ENCODE measurements at regions not wholly inside any gene's neighbourhood (a gene's known extent, or its start where the extent isn't known, plus 50 kb on each side); places are given as distances from the start of the nearest gene placed in this dataset.
A peak's percentile ranks its signal among the peaks of the same experiment; 100 is the strongest.

DNA sequence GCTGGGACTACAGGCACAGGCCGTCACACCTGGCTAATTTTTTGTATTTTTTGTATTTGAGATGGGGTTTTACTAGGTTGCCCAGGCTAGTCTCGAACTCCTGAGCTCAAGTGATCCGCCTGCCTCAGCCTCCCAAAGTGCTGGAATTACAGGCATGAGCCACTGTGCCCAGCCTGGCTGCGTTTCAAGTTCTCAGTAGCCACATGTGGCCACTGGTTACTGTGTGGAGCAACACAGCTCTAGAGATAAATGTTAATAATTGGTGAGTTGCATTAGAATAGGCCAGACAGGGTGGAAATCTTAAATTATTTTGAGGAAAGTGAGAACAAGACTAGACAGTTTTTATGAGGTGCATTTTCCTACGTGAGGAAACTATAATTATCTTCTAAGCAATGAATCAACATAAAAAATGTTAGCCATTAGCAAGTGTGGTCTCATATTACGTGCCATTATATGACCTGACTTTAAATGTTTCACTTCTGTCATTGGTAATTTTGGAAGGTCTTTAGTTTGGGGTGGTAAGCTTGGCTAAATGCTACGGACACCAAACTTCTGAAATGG lies 129.6 kb downstream of the PLEKHG1 start:
- peaks cover 9% of the 10 kb centered on the region for H3K4me1 ChIP-seq (ENCODE audit: control insufficient read depth, insufficient read depth, low read length)
- peak overlapping the region; percentile 51; the same call in 1 of the 2 replicates for H3K27ac ChIP-seq (ENCODE audit: extremely low read depth, low read depth, low read length)
- CTCF ChIA-PET: interaction anchor here (0.6 to 1.0 kb wide), 4 partner anchors 9 to 641 kb away, joined by 3 to 4 read pairs (median 3); no protein-coding TSS in a partner anchor
- H3K9me3 ChIP-seq (ENCODE audit: control insufficient read depth, insufficient read depth, low read depth, low read length): no peaks in the 10 kb centered on the region
- peaks cover 0 to 9% of the 10 kb centered on the region in 2 experiments; a peak in 2 of 3 replicates for H3K36me3 ChIP-seq (ENCODE audit: control insufficient read depth in 2 of 2, insufficient read depth in 1 of 2, low read length in 2 of 2)
- H3K4me3 ChIP-seq (ENCODE audit: low read depth, low read length): no peak overlapping the region
- POLR2A ChIA-PET: interaction anchor here (0.6 to 0.7 kb wide), 2 partner anchors 130 to 985 kb away, joined by 3 read pairs; no protein-coding TSS in a partner anchor
- no peak for TF ChIP-seq ZNF664 (tag by site-specific recombination; IDR thresholded peaks at IDR 0.05)
- TF ChIP-seq SALL2 (tag by site-specific recombination; IDR thresholded peaks at IDR 0.05; ENCODE audit: borderline replicate concordance): no peak
- TF ChIP-seq, protein P1, sequence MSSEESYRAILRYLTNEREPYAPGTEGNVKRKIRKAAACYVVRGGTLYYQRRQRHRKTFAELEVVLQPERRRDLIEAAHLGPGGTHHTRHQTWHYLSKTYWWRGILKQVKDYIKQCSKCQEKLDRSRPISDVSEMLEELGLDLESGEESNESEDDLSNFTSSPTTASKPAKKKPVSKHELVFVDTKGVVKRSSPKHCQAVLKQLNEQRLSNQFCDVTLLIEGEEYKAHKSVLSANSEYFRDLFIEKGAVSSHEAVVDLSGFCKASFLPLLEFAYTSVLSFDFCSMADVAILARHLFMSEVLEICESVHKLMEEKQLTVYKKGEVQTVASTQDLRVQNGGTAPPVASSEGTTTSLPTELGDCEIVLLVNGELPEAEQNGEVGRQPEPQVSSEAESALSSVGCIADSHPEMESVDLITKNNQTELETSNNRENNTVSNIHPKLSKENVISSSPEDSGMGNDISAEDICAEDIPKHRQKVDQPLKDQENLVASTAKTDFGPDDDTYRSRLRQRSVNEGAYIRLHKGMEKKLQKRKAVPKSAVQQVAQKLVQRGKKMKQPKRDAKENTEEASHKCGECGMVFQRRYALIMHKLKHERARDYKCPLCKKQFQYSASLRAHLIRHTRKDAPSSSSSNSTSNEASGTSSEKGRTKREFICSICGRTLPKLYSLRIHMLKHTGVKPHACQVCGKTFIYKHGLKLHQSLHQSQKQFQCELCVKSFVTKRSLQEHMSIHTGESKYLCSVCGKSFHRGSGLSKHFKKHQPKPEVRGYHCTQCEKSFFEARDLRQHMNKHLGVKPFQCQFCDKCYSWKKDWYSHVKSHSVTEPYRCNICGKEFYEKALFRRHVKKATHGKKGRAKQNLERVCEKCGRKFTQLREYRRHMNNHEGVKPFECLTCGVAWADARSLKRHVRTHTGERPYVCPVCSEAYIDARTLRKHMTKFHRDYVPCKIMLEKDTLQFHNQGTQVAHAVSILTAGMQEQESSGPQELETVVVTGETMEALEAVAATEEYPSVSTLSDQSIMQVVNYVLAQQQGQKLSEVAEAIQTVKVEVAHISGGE (tag by site-specific recombination; conservative IDR thresholded peaks at IDR 0.05; ENCODE audit: low read depth): no peak
- no peak for TF ChIP-seq ZFHX2 (tag by site-specific recombination; conservative IDR thresholded peaks at IDR 0.05)
- TF ChIP-seq TCF7L2 (IDR thresholded peaks at IDR 0.05; ENCODE audit: borderline replicate concordance, low read depth, low read length): no peak
- no peak for TF ChIP-seq ZNF768 (tag by site-specific recombination; IDR thresholded peaks at IDR 0.05)
- TF ChIP-seq ZNF426 (tag by site-specific recombination; IDR thresholded peaks at IDR 0.05): no peak
- no peak for TF ChIP-seq ZNF660 (tag by site-specific recombination; IDR thresholded peaks at IDR 0.05)
- TF ChIP-seq ZNF155 (tag by site-specific recombination; IDR thresholded peaks at IDR 0.05): no peak
- TF ChIP-seq ZNF747 (tag by site-specific recombination; IDR thresholded peaks at IDR 0.05): no peak
- TF ChIP-seq ZBTB8A (tag by site-specific recombination; IDR thresholded peaks at IDR 0.05): peak; percentile 58; the same call in 1 of the 2 replicates
- TF ChIP-seq, protein P2, sequence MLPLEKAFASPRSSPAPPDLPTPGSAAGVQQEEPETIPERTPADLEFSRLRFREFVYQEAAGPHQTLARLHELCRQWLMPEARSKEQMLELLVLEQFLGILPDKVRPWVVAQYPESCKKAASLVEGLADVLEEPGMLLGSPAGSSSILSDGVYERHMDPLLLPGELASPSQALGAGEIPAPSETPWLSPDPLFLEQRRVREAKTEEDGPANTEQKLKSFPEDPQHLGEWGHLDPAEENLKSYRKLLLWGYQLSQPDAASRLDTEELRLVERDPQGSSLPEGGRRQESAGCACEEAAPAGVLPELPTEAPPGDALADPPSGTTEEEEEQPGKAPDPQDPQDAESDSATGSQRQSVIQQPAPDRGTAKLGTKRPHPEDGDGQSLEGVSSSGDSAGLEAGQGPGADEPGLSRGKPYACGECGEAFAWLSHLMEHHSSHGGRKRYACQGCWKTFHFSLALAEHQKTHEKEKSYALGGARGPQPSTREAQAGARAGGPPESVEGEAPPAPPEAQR (tag by site-specific recombination; IDR thresholded peaks at IDR 0.05): no peak
- TF ChIP-seq, protein P3, sequence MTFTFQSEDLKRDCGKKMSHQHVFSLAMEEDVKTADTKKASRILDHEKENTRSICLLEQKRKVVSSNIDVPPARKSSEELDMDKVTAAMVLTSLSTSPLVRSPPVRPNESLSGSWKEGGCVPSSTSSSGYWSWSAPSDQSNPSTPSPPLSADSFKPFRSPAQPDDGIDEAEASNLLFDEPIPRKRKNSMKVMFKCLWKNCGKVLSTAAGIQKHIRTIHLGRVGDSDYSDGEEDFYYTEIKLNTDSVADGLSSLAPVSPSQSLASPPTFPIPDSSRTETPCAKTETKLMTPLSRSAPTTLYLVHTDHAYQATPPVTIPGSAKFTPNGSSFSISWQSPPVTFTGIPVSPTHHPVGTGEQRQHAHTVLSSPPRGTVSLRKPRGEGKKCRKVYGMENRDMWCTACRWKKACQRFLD (tag by site-specific recombination; IDR thresholded peaks at IDR 0.05): no peak
- TF ChIP-seq, protein P4, sequence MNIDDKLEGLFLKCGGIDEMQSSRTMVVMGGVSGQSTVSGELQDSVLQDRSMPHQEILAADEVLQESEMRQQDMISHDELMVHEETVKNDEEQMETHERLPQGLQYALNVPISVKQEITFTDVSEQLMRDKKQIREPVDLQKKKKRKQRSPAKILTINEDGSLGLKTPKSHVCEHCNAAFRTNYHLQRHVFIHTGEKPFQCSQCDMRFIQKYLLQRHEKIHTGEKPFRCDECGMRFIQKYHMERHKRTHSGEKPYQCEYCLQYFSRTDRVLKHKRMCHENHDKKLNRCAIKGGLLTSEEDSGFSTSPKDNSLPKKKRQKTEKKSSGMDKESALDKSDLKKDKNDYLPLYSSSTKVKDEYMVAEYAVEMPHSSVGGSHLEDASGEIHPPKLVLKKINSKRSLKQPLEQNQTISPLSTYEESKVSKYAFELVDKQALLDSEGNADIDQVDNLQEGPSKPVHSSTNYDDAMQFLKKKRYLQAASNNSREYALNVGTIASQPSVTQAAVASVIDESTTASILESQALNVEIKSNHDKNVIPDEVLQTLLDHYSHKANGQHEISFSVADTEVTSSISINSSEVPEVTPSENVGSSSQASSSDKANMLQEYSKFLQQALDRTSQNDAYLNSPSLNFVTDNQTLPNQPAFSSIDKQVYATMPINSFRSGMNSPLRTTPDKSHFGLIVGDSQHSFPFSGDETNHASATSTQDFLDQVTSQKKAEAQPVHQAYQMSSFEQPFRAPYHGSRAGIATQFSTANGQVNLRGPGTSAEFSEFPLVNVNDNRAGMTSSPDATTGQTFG (tag by site-specific recombination; IDR thresholded peaks at IDR 0.05; ENCODE audit: borderline replicate concordance): no peak
- no peak for TF ChIP-seq ZNF433 (tag by site-specific recombination; IDR thresholded peaks at IDR 0.05; ENCODE audit: low read depth)
- TF ChIP-seq ZNF529 (tag by site-specific recombination; IDR thresholded peaks at IDR 0.05; ENCODE audit: insufficient replicate concordance): no peak
- TF ChIP-seq ZNF175 (tag by site-specific recombination; IDR thresholded peaks at IDR 0.05): no peak
- no peak for TF ChIP-seq ZNF223 (tag by site-specific recombination; IDR thresholded peaks at IDR 0.05)
- TF ChIP-seq ZNF596 (tag by site-specific recombination; IDR thresholded peaks at IDR 0.05): no peak
- no peak for TF ChIP-seq ZNF16 (tag by site-specific recombination; IDR thresholded peaks at IDR 0.05; ENCODE audit: low read depth)
- no peak for TF ChIP-seq EGR2 (tag by site-specific recombination; IDR thresholded peaks at IDR 0.05; ENCODE audit: low read depth)
- TF ChIP-seq ZBTB17 (tag by site-specific recombination; IDR thresholded peaks at IDR 0.05): peak; percentile 39
- no peak for TF ChIP-seq KLF1 (tag by site-specific recombination; IDR thresholded peaks at IDR 0.05)
- no peak for TF ChIP-seq ZNF324 (tag by site-specific recombination; IDR thresholded peaks at IDR 0.05)
- TF ChIP-seq, protein P5, sequence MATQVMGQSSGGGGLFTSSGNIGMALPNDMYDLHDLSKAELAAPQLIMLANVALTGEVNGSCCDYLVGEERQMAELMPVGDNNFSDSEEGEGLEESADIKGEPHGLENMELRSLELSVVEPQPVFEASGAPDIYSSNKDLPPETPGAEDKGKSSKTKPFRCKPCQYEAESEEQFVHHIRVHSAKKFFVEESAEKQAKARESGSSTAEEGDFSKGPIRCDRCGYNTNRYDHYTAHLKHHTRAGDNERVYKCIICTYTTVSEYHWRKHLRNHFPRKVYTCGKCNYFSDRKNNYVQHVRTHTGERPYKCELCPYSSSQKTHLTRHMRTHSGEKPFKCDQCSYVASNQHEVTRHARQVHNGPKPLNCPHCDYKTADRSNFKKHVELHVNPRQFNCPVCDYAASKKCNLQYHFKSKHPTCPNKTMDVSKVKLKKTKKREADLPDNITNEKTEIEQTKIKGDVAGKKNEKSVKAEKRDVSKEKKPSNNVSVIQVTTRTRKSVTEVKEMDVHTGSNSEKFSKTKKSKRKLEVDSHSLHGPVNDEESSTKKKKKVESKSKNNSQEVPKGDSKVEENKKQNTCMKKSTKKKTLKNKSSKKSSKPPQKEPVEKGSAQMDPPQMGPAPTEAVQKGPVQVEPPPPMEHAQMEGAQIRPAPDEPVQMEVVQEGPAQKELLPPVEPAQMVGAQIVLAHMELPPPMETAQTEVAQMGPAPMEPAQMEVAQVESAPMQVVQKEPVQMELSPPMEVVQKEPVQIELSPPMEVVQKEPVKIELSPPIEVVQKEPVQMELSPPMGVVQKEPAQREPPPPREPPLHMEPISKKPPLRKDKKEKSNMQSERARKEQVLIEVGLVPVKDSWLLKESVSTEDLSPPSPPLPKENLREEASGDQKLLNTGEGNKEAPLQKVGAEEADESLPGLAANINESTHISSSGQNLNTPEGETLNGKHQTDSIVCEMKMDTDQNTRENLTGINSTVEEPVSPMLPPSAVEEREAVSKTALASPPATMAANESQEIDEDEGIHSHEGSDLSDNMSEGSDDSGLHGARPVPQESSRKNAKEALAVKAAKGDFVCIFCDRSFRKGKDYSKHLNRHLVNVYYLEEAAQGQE (tag by site-specific recombination; IDR thresholded peaks at IDR 0.05): no peak
